Loucy (cell line): ENCODE measurements at regions not wholly inside any gene's neighbourhood (a gene's known extent, or its start where the extent isn't known, plus 50 kb on each side); places are given as distances from the start of the nearest gene placed in this dataset.

ENCODE experiments used
- H2AFZ ChIP-seq: fragments of 200-600 bp; sonication (generic); 2 replicates; pipeline ENCODE4 v1.6.0; 2016; ENCODE audit warnings: antibody characterized with exemption, mild to moderate bottlenecking, low read length, moderate library complexity
- H3F3A ChIP-seq: fragments of 200-600 bp; 2 replicates; pipeline ENCODE4 v1.6.0; 2016; ENCODE audit warnings: antibody characterized with exemption, low read depth, mild to moderate bottlenecking
- H3K27me3 ChIP-seq: fragments of 200-600 bp; sonication (generic); 2 replicates; pipeline ENCODE4 v1.6.1; 2014; ENCODE audit warnings: low read length, mild to moderate bottlenecking; ENCODE audit not compliant: insufficient read depth, poor library complexity, severe bottlenecking
- H3K36me3 ChIP-seq: fragments of 200-600 bp; sonication (generic); 2 replicates; pipeline ENCODE4 v1.6.1; 2016; ENCODE audit warnings: low read length; ENCODE audit not compliant: insufficient read depth
- H3K4me1 ChIP-seq: fragments of 200-600 bp; sonication (generic); 2 replicates; pipeline ENCODE4 v1.5.1; 2014; ENCODE audit warnings: low read length, mild to moderate bottlenecking; ENCODE audit not compliant: insufficient read depth, poor library complexity, severe bottlenecking
- H3K4me2 ChIP-seq: fragments of 200-600 bp; sonication (generic); 2 replicates; pipeline ENCODE4 v1.6.0; 2014; ENCODE audit warnings: antibody characterized with exemption, low read length, low read depth, mild to moderate bottlenecking; ENCODE audit not compliant: poor library complexity, severe bottlenecking
- H3K4me3 ChIP-seq: fragments of 200-600 bp; sonication (generic); 2 replicates; pipeline ENCODE4 v1.5.1; 2014; ENCODE audit warnings: low read length, mild to moderate bottlenecking, mixed read lengths; ENCODE audit not compliant: poor library complexity, severe bottlenecking
- H3K79me2 ChIP-seq: fragments of 200-600 bp; sonication (generic); 2 replicates; pipeline ENCODE4 v1.6.1; 2014; ENCODE audit warnings: low read length; ENCODE audit not compliant: insufficient read depth
- H3K9ac ChIP-seq: fragments of 200-600 bp; sonication (generic); 2 replicates; pipeline ENCODE4 v1.6.0; 2014; ENCODE audit warnings: mild to moderate bottlenecking, low read depth, low read length, moderate library complexity; ENCODE audit not compliant: poor library complexity, severe bottlenecking
- H3K9me2 ChIP-seq: fragments of 200-600 bp; sonication (generic); replicated peaks from 2 replicates; pipeline ENCODE4 v1.6.1; 2016; ENCODE audit warnings: low read depth, low read length, mixed read lengths
- H3K9me3 ChIP-seq: fragments of 200-600 bp; sonication (generic); 2 replicates; pipeline ENCODE4 v1.6.1; 2014; ENCODE audit warnings: mild to moderate bottlenecking, antibody characterized with exemption, low read length, low read depth; ENCODE audit not compliant: insufficient read depth
- H4K20me1 ChIP-seq: fragments of 200-600 bp; sonication (generic); 2 replicates; pipeline ENCODE4 v1.6.0; 2014; ENCODE audit warnings: antibody characterized with exemption, low read length, mild to moderate bottlenecking; ENCODE audit not compliant: insufficient read depth, poor library complexity, severe bottlenecking
- EZH2phosphoT487 ChIP-seq: fragments of 200-600 bp; IDR thresholded peaks from 2 replicates; pipeline ENCODE4 v1.6.1; 2018; ENCODE audit warnings: antibody characterized with exemption, mild to moderate bottlenecking, moderate library complexity, borderline replicate concordance
- TF ChIP-seq, protein P1 (sequence below): fragments of 200-600 bp; sonication (generic); conservative IDR thresholded peaks from 2 replicates; pipeline ENCODE4 v1.5.1; 2014; ENCODE audit warnings: mild to moderate bottlenecking, antibody characterized with exemption, low read length

DNA sequence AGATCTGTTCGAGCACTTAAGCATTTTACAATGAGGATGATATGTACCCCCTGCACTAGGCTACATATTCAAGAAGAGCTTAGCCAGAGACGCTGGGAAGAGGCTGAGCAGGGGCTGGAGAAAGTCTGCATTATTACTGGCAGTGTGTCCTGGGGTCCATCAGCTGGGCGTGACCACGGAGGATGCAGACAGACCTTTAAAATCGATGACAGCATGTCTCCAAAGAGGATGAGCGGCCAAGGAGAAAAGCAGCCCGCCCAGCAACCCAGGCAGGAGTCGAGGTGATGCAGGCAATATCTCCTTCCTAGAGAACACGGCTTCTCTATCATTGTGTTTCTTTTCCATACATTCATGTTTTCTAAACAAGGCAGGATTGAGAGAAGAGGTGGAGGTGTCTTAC, 300.7 kb downstream of the USP46 start:
- Histone ChIP-seq H2AFZ (no peak overlapping the region), H3K36me3 (no peaks in the 10 kb centered on the region), H3K4me2 (no peak overlapping the region), H4K20me1 (no peaks in the 10 kb centered on the region), H3K9me3 (no peaks in the 10 kb centered on the region), H3K79me2 (no peaks in the 10 kb centered on the region), H3F3A (no peaks in the 10 kb centered on the region), H3K27me3 (no peaks in the 10 kb centered on the region), H3K9ac (no peak overlapping the region), H3K9me2 (no peaks in the 10 kb centered on the region), H3K4me1 (no peaks in the 10 kb centered on the region), H3K4me3 (no peak overlapping the region)
- TF ChIP-seq, protein P1, sequence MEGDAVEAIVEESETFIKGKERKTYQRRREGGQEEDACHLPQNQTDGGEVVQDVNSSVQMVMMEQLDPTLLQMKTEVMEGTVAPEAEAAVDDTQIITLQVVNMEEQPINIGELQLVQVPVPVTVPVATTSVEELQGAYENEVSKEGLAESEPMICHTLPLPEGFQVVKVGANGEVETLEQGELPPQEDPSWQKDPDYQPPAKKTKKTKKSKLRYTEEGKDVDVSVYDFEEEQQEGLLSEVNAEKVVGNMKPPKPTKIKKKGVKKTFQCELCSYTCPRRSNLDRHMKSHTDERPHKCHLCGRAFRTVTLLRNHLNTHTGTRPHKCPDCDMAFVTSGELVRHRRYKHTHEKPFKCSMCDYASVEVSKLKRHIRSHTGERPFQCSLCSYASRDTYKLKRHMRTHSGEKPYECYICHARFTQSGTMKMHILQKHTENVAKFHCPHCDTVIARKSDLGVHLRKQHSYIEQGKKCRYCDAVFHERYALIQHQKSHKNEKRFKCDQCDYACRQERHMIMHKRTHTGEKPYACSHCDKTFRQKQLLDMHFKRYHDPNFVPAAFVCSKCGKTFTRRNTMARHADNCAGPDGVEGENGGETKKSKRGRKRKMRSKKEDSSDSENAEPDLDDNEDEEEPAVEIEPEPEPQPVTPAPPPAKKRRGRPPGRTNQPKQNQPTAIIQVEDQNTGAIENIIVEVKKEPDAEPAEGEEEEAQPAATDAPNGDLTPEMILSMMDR: no peak
- TF ChIP-seq EZH2phosphoT487: no peak

DNA sequence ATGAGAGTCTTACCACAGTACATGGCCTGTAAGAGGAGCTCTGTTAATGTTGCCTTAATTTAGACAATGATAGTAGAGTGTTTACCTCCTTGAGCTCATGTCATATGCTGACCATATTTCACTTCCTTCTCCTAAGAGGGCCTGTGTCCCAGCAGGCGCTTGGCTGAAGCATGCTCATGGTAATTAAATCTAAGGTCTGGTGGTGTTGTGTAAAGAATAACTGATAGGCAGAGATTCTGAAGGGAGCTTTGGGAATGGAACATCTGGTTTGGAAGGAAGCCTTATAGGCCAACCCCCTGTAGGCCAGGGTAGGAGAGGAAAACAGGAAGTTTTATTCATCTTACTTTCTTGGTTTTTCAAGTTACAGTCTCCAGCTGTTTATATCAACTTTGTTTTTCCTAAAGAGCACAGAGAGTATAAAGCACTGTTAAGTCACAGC, 300.2 kb downstream of the USP46 start:
- Histone ChIP-seq H2AFZ (no peak overlapping the region), H3K9me2 (no peaks in the 10 kb centered on the region), H4K20me1 (no peaks in the 10 kb centered on the region), H3K4me1 (no peaks in the 10 kb centered on the region), H3K9me3 (no peaks in the 10 kb centered on the region), H3K9ac (no peak overlapping the region), H3K27me3 (no peaks in the 10 kb centered on the region), H3F3A (no peaks in the 10 kb centered on the region), H3K4me2 (no peak overlapping the region), H3K79me2 (no peaks in the 10 kb centered on the region), H3K4me3 (no peak overlapping the region), H3K36me3 (no peaks in the 10 kb centered on the region)
- TF ChIP-seq, protein P1: no peak
- TF ChIP-seq EZH2phosphoT487: no peak

DNA sequence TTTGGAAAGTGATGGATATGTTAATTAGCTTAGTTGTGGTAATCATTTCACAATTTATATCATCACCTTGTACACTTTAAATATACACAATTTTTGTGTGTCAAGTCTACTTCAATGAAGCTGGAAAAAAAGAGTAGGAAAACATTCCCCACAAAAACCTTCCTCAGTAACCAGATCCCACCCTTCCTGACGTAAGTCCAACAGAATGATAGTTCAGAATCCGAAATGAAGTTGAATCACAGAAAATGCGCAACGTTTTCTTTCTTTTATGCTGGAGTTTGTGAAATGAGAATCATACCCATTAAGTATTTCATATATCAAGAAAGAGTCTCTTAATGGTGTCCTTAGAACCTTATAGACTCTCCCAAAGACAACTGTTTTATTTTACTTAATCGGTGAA, 292.9 kb downstream of the USP46 start:
- H3K4me2 ChIP-seq: no peak overlapping the region
- TF ChIP-seq, protein P1: no peak
- no peak for TF ChIP-seq EZH2phosphoT487
- no peaks in the 10 kb centered on the region for H3F3A ChIP-seq
- no peaks in the 10 kb centered on the region for H3K9me3 ChIP-seq
- H3K9ac ChIP-seq: no peak overlapping the region
- no peaks in the 10 kb centered on the region for H3K4me1 ChIP-seq
- H3K9me2 ChIP-seq: no peaks in the 10 kb centered on the region
- H3K27me3 ChIP-seq: no peaks in the 10 kb centered on the region
- H3K79me2 ChIP-seq: no peaks in the 10 kb centered on the region
- no peaks in the 10 kb centered on the region for H3K36me3 ChIP-seq
- H2AFZ ChIP-seq: no peak overlapping the region
- no peaks in the 10 kb centered on the region for H4K20me1 ChIP-seq
- H3K4me3 ChIP-seq: no peak overlapping the region
